TTC549 (cell line): ENCODE measurements at regions not wholly inside any gene's neighbourhood (a gene's known extent, or its start where the extent isn't known, plus 50 kb on each side); places are given as distances from the start of the nearest gene placed in this dataset.
"Not testable (repeated sequence)": the region's sequence is repeated elsewhere in the genome, so short reads cannot be mapped to it uniquely, and the experiment has no call there.

Experiments used
- FAIRE-seq: peaks from 2 replicates; lab custom pipeline; 2012; peaks lifted over from hg19 to GRCh38; lab: Jason Lieb, UNC

DNA sequence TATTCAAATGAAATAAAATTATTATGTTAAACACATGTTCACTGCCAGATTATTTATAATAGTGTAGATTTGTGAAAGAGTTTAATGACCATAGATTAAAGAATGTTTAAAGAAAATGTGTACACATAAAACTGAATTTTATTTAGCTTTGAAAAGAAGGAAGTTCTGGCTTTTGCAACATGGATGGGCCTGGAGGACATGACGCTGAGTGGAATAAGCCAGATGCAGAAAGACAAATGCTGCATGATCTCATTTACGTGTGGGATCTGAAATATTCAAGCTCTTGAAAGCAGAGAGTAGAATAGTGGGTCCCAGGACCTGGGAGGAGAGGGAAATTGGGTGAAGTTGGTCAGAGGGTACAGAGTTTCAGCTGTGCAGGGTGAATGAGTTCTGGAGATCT lies 1261.2 kb downstream of the TMEM121 start:
- no peak for FAIRE-seq

DNA sequence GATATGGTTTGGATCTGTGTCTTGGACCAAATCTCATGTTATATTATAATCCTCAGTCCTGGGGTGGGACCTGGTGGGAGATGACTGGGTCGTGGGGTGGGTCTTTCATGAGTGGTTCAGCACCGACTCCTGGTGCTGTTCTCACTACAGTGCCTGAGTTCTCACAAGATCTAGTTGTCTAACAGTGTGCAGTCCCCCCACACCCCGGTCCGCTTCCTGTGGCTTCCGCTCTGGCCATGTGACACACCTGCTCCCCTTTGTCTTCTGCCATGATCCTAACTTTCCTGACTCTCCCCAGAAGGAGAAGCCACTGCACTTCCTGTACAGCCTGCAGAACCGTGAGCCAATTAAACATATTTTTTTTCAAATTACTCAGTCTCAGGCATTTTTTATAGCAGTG lies 1262.2 kb downstream of the TMEM121 start:
- no peak for FAIRE-seq

DNA sequence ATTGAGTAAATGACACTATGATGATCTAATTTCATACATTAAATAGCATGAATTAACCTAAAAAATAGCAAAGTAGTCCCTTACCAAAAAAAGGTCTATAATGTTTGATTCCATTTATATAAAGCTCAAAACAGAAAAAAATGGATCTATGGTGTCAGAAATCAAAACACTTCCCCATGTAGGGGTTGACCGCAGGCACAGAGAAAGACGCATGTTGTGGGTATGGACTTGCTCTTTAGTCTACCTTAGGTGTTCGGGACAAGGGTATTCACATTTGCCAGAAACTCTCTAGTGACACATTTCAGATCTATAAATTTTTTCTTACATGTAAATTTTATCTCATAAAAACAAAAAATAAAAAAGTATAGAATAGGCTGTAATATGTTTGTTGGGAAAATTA lies 1262.9 kb downstream of the TMEM121 start:
- no peak for FAIRE-seq

DNA sequence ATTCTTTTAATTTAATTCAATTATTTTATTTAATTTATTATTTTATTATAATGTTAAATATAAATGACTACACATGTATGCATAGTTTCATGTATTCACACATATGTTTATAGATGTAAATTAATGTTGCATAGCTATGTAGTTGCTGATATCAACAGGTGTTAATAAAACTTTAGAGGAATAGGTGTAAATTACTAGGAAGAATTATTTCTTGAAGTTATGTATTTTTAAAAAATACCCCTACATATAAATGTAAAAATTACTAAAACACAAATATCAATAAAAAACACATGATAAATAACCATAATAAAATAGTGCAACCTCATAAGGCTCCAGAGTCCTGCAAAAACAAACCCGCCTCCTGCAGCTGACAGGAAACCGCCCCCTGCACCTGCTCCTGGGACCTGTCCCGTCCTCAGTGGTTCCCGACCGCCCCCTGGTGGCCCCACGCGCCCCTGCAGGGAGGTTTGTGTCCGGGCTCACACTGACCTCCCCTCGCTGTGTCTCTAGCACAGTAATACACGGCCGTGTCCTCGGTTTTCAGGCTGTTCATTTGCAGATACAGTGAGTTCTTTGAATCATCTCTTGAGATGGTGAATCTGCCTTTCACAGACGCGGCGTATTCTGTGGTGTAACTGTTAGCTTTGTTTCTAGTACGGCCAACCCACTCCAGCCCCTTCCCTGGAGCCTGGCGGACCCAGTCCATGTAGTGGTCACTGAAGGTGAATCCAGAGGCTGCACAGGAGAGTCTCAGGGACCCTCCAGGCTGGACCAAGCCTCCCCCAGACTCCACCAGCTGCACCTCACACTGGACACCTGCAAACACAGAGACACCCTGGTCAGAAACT lies 1264.0 kb downstream of the TMEM121 start:
- FAIRE-seq: peak; percentile 57

DNA sequence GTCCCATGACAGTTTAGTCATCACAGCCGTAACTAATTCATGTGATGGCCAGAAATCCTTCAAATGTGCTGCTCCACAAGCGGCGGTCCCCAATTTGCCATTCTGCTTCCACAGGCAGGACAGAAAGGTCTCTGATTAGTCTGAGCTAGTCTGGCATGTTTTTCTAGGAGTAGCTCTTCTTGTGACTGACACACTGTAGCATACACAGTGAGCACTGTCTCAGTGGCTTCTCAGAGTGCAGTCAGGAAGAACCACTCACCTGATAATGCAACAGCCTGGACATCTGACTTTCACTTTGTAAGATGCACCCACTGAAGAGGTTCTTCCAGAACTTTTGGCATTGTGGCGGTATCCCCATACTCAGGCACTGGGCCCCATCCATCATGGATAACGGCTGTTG lies 1266.2 kb downstream of the TMEM121 start:
- no peak for FAIRE-seq

DNA sequence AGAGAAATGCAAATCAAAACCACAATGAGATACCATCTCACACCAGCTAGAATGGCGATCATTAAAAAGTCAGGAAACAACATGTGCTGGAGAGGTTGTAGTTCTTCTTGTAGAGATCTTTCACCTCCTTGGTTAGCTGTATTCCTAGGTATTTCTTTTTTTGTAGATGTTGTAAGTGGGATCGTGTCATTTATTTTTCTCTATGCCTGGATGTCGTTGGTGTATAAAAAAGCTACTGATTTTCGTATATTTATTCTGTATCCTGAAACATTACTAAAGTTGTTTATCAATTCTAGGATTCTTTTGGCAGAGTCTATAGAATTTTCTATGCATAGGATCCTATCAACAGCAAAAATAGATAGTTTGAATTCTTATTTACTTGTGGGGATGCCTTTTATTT lies 1271.8 kb downstream of the TMEM121 start:
- FAIRE-seq: not testable (repeated sequence)

DNA sequence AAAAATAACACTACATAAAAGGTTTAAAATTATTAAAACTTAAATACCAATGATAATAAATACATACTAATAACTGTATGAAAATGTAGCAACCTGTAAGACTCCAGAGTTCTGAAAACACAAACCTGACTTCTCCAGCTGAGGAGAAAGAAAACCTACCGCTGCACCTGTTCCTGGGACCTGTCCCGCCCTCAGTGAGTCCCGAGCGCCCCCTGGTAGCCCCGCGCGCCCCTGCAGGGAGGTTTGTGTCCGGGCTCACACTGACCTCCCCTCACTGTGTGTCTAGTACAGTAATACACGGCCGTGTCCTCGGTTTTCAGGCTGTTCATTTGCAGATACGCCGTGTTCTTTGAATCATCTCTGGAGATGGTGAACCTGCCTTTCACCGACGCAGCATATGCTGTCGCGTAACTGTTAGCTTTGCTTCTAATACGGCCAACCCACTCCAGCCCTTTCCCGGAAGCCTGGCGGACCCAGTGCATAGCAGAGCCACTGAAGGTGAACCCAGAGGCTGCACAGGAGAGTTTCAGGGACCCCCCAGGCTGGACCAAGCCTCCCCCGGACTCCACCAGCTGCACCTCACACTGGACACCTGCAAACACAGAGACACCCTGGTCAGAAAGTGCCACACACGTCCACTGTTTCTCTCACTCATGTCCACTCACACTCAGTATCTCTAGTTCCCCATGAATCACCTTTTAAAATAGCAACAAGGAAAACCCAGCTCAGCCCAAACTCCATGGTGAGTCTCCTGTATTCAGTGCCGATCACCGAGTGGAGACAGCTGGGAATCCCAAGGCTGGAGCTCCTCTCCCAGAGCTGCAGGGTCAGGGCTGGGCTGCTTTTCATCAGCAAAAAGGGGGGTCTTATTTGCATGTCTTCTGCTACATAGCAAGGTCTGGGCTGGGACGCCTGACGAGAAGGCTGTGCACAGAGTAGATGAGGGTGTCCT lies 1276.3 kb downstream of the TMEM121 start:
- FAIRE-seq: no peak

DNA sequence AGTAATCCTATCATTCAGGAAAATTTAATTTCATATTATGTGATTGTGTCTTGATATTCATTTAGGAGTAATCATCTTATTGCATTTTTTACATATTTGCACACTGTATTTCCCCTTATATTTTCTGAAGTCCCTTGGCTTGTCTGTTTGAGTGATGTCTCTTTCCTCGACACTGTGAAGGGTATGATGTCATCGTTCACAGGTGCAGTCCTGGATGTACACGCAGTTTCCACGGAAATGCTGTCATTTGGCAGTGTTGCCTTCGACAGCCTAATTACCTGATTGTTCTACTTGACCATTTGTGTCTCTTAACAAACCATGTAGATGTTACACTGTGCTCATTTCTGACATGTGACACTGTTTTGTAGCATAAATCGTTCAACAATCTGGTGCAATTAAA lies 1277.0 kb downstream of the TMEM121 start:
- no peak for FAIRE-seq

DNA sequence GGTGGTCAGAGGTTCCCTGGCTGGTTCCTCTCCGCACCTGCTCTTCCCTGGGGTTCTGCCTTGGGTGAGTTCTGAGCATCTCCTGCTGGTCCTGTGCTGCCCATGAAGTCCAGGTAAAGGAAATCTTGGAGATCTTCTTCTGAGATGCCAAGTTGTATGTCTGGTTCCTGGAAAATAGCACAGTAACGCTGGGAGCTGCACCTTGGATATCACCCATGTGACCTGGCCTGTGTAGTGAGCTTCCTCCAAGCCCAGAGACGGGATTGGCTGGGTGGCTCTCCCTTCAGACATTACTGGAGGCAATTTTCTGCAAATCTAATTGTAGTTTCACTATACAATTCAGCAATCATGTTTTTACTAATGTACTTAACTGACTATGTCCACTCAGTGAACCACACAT lies 1281.1 kb downstream of the TMEM121 start:
- FAIRE-seq: no peak

DNA sequence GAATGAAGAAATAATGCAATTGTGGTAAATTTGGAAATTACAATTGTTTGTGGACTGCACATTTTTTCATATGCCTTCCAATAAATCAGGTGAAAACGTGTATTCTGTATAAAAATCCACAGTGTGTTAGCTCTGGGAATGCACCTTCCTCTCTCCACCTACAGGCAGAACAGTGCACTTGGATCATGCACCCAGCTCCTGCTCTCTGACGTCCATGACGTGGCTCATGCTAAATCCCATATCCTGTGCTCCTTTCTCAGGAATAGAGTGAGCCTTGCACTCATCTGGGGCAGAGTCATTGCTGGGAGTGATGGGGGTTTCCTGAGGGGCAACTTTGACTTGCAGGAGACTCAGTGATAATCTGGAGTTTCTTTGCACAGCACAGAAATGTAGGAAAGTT lies 1282.1 kb downstream of the TMEM121 start:
- FAIRE-seq: no peak

DNA sequence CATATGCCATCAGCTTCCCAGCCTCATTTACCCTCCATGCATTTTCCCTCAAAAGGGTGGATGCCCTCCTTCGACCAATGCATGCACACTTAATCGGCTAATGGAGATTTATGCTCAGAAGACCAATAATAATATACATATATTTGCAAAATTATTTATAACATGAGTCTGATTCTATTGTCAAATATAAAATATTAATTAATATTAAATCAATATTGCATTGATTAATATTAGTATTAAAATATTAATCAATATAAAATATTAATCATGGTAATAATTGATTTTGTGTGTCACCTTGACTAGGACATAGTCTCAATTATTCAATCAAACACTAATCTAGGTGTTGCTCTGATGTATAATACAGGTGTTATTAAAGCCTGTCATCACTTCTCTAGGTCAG lies 1282.5 kb downstream of the TMEM121 start:
- peak; percentile 20 for FAIRE-seq

DNA sequence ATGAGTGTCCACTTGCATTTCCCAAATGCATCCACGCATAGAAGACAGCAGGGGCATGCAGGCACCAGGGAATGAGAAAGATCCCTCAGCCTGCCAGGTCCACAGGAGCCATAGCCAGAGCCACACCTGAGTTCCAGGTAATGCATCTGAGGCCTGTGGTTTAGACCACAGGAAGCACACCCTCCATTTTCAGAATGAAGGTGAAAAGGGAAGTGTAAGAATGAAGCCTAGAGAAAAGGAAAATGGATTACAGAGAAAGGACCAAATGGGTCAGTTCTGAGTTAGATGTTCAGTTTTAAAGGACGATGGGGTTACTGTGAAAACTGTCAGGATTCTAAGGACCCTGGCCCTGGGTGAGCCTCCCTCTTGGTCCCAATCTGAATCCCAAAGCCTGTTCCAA lies 1283.2 kb downstream of the TMEM121 start:
- no peak for FAIRE-seq

DNA sequence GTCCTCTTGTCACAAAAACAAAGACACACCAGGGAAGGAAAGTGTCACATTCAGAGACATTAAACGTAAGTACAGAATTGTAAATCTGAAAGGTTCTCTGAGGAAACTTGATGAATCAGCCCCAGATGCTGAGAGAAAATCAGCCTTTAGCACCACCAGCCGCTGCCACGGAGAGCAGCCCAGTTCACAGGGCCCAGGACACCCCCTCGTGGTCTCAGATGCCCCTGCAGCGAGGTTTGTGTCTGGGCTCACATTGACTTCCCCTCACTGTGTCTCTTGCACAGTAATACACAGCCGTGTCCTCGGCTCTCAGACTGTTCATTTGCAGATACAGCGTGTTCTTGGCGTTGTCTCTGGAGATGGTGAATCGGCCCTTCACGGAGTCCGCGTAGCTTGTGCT lies 1283.8 kb downstream of the TMEM121 start:
- not testable (repeated sequence) for FAIRE-seq

DNA sequence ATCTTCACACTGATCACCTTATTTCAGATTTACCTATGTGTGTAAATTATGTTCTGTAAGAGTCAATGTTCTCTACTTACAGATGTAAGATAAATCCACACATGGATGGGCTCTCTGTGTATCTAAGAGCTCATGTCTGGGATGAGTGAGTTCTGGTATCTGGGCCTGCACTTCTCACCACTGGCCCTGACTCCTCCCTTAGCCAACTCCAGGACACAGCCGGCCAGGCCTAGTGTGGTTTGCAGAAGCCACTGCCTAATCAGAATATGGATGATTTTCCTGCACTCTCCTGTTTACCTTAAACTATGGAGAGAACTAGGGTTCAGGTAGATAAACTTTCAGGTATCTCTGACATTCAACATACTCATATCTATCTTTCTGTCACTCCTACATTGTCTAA lies 1284.8 kb downstream of the TMEM121 start:
- no peak for FAIRE-seq

DNA sequence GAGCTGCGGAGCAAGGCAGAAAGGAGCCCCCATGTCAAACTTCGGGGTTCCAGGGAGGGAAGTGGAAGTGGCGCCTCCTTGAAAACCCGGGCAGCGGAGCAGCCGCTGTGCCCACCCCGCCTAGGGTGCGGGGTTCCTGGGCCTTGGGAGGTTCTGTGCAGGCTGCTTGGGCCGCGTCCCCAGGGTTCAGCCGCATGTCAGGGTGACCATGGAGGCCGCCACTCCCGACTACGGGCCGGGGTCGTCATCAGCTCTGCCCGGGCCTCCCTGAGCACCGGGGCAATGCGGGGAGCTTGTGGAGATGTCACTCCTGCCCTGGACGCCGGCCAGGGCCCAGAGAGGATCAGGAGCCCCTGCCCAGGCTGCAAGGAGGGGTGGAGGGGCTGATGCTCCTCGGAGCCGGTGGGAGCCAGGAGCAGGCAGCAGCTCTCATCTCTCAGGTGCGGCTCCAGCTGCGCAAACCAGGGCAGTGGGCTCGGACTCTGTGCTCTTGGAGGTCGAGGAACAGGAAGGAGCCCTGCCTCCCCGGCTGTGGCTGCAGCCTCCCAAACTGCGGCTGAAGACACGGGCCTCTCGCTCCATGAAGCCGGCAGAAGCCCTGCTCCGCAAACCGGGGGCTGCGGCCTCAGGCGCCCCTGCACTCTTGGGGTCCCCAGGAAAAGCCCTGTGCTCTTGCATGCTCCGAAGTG lies 1286.5 kb downstream of the TMEM121 start:
- FAIRE-seq: no peak

DNA sequence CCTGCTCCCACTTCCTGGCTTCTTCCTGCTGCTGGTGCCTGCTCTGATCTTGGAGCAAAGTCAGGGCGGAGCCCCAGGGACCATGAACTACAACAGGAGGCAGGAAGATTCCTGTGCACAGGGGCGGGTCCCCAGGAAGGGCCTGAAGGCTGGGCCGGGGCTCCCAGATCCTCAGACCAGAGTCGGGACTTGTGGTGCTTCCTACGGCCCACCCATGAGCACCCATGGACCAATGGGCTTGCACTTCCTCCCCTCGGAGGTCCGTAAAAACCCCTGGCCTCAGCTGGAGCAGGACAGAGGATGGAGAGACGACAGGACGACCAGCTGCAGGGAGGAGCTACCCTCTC lies 1287.1 kb downstream of the TMEM121 start:
- no peak for FAIRE-seq

DNA sequence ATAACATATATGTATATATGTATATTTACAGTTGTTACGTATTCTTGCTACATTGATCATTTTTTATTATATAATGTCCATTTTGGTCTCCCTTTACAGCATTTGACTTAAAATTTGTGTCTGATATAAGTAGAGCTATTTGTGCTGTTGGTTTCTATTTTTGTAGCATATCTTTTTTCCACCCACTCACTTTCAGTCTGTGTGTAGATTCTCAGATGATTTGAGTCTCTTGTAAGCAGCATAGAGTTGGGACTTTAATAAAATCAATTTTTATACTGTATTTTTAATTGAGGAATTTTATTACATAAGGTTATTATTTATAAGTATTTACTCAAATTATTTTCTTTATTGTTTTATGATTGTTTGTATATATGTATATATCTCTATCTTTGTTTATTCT lies 1293.7 kb downstream of the TMEM121 start:
- FAIRE-seq: peak; percentile 22

DNA sequence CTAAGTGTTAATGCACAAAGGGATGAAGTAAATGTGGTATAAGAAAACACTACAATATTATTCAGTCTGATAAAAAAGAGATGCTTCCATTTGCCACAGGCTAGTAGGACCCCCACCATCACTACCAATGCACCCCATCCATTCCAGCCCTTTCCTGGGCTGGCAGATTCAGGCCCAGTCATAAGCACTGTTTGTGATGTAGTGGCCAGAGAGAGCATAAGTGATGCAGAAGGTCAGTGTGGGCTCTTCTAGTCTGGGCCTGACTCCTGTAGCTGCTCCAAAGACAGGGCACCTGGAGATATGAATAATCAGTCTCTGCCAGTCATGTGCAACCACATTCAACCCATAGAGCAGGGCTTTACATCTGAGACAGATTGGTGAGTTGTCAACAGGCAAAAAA lies 1294.7 kb downstream of the TMEM121 start:
- FAIRE-seq: no peak

DNA sequence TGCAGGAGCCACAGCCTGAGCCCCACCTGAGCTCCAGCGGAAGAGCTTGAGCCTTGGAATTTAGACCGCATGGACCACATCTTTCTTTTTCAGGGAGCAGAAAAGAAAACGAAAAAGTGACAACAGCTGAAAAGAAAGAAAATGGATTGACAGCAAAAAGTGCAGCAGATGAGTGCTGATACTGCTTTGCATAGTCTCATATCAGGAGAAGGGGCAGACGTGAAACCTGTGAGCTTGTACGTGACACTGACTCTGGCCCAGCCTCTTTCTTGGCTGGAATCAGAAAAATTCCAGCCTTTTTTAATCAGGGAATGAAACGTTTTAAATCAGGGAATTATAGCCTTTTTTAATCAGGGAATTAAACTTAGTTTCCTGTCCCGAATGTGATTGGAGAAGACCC lies 1296.5 kb downstream of the TMEM121 start:
- FAIRE-seq: no peak

DNA sequence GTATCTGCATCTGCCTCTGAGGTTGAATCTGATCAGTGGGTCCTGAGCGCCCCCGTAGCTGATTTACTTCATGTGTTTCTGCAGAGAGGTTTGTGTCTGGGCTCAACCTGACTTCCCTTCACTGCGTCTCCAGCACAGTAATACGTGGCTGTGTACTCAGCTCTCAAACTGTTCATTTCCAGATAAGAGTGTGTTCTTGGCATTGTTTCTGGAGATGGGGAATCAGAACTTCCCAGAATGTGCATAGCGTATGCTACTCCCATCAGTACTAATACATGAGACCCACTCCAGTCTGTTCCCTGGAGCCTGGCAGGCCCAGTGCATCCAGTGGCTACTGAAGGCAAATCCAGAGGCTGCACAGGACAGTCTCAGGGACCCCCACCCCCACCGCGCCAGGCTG lies 1297.2 kb downstream of the TMEM121 start:
- no peak for FAIRE-seq

DNA sequence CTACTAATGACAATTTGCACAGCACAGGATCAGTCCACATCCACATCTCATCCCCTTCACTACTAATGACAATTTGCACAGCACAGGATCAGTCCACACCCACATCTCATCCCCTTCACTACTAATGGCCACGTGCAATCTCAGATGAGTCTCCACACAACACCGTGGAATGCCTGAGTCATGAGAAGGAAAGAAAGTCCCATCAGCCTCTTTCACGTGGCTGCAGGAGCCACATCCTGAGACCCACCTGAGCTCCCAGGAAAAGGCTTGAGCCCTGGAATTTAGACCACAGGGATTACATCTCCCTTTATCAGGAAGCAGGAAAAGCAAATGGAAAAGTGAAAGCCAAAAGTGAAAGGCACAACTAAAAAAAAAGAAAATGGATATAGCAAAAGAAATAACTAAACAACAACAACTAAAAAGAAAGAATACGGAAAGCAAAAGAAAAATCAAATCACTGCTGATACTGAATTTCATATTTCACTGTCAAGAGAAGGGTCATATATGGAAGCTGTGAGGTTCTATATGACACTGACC lies 1300.5 kb downstream of the TMEM121 start:
- no peak for FAIRE-seq

DNA sequence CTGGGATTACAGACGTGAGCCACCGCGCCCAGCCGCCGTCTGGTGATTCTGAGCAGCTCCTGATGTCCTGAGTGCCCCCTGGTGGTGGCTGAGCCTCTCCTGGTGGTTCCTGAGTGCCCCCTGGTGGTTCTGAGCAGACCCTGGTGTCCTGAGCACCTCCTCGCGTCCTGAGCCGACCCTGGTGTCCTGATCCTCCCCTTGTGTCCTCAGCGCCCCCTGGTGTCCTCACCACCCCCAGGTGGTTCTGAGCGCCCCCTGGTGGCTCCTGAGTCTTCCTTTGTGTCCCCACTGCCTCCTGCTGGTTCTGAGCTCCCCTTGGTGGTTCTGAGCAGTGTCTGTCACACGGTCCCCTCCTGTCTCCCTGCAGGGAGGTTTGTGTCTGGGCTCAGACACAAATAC lies 1304.9 kb downstream of the TMEM121 start:
- FAIRE-seq: no peak

DNA sequence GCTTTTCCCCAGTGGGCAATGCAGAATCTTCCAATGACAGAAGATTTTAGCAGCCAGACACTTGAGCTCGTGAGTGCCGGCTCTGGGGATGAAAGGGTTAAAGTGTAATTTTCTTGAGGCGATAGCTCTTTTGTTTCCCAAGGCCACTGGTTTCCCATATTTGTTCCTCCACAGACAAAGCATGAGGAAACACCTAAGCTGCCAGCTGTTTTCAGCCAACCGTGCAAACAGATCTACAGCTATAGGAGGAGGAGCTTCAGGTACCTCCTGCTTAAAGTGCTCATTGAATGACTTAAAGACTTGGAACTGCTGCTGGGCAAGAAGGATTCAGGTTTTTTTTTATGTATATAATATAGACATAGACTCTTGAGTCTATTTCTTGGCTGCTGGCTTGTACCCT lies 1311.5 kb downstream of the TMEM121 start:
- no peak for FAIRE-seq
